ENCODE measurements at regions not wholly inside any gene's neighbourhood (a gene's known extent, or its start where the extent isn't known, plus 50 kb on each side); places are given as distances from the start of the nearest gene placed in this dataset.
A peak's percentile ranks its signal among the peaks of the same experiment; 100 is the strongest.

GRCh38 chr4:96016634-96017299 lies 176.9 kb downstream of the PDHA2 start:
- FAIRE-seq = no peak
- no peak for DNase-seq (ENCODE audit: insufficient read length, low spot score)
- TF ChIP-seq CTCF (IDR thresholded peaks at IDR 0.05; ENCODE audit: insufficient read depth, missing control alignments) = no peak

DNA sequence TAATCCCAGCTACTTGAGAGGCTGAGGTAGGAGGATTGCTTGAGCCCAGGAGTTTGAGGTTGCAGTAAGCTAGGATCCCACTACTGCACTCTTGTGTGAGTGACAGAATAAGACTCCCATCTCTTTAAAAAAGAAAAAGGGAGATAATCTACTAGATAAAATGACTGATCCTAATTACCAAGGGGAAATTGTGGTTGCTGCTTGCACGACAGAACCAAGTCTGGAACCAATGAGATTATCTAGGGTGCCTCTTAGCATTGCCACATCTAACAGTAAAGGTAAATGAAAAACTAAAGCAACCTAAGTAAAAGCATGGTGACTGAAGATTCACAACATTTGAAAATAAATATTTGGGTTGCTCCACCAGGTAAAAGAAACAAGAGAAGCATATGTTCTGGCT lies 185.1 kb downstream of the PDHA2 start:
- FAIRE-seq = no peak
- no peak for TF ChIP-seq CTCF (IDR thresholded peaks at IDR 0.05; ENCODE audit: insufficient read depth, missing control alignments)
- no peak for DNase-seq (ENCODE audit: insufficient read length, low spot score)

- peak; percentile 46 for TF ChIP-seq CTCF (IDR thresholded peaks at IDR 0.05; ENCODE audit: insufficient read depth, missing control alignments)
- DNase-seq (ENCODE audit: insufficient read length, low spot score) = no peak
- peak; percentile 87 for FAIRE-seq
Measured at GRCh38 chr4:96035727-96036126, 195.8 kb downstream of the PDHA2 start.

GRCh38 chr4:96036781-96037180 lies 196.9 kb downstream of the PDHA2 start:
- FAIRE-seq (no peak), DNase-seq (ENCODE audit: insufficient read length, low spot score) (no peak)
- no peak for TF ChIP-seq CTCF (IDR thresholded peaks at IDR 0.05; ENCODE audit: insufficient read depth, missing control alignments)

GRCh38 chr4:96037705-96038104 lies 197.8 kb downstream of the PDHA2 start:
- DNase-seq (ENCODE audit: insufficient read length, low spot score) = no peak
- no peak for FAIRE-seq
- TF ChIP-seq CTCF (IDR thresholded peaks at IDR 0.05; ENCODE audit: insufficient read depth, missing control alignments) = no peak

DNA sequence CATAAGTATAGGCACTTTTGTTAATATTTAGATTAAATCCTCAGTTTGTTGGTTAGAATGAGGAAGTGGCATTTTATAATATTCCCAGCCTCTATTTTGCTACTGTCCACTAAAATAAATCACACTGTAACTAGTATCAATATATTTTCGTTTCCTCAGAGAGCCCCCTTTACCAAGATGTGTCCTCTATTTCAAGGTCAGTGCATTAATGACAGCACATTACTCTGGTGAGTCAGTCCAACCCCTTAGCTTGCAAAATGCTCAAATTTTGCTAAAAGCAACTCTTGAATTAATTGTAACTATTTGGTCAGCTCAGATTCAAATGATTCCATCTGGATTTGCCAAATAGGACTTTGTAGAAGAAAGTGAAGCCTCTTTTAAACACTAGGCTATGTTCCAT lies 199.3 kb downstream of the PDHA2 start:
- no peak for DNase-seq (ENCODE audit: insufficient read length, low spot score)
- no peak for TF ChIP-seq CTCF (IDR thresholded peaks at IDR 0.05; ENCODE audit: insufficient read depth, missing control alignments)
- no peak for FAIRE-seq

GRCh38 chr4:96039803-96040436 lies 200.0 kb downstream of the PDHA2 start:
- FAIRE-seq (no peak), DNase-seq (ENCODE audit: insufficient read length, low spot score) (no peak)
- no peak for TF ChIP-seq CTCF (IDR thresholded peaks at IDR 0.05; ENCODE audit: insufficient read depth, missing control alignments)
